GM21381 (cell line): ENCODE measurements at regions not wholly inside any gene's neighbourhood (a gene's known extent, or its start where the extent isn't known, plus 50 kb on each side); places are given as distances from the start of the nearest gene placed in this dataset.
"Not testable (repeated sequence)": the region's sequence is repeated elsewhere in the genome, so short reads cannot be mapped to it uniquely, and the experiment has no call there.

Experiments used
- ATAC-seq: cut with Tn5 transposase; IDR thresholded peaks from one replicate; pipeline ENCODE4 v1.9.1; 2021; ENCODE audit warnings: mild to moderate bottlenecking, moderate library complexity; ENCODE audit not compliant: unreplicated experiment

GRCh38 chr3:182484682-182485081 is 308.6 kb upstream of the ATP11B start:
- ATAC-seq, result no peak

GRCh38 chr3:182485301-182485700 is 308.0 kb upstream of the ATP11B start:
- ATAC-seq, result no peak

- ATAC-seq, result no peak
Observed at GRCh38 chr3:182486463-182486862, 306.8 kb upstream of the ATP11B start.

- no peak for ATAC-seq
Observed at GRCh38 chr3:182487143-182487542, 306.2 kb upstream of the ATP11B start.

- no peak for ATAC-seq
Observed at GRCh38 chr3:182487611-182488010, 305.7 kb upstream of the ATP11B start.

GRCh38 chr3:182490596-182491491 is 302.5 kb upstream of the ATP11B start:
- ATAC-seq, result no peak

GRCh38 chr3:182491577-182491976 is 301.7 kb upstream of the ATP11B start:
- no peak for ATAC-seq

- no peak for ATAC-seq
Observed at GRCh38 chr3:182492536-182492935, 300.8 kb upstream of the ATP11B start.

- no peak for ATAC-seq
Observed at GRCh38 chr3:182500289-182500688, 293.0 kb upstream of the ATP11B start.

GRCh38 chr3:182501856-182502255 is 291.4 kb upstream of the ATP11B start:
- ATAC-seq, result no peak

GRCh38 chr3:182503401-182503800 is 289.9 kb upstream of the ATP11B start:
- no peak for ATAC-seq

GRCh38 chr3:182508919-182509711 is 284.2 kb upstream of the ATP11B start:
- ATAC-seq, result no peak

GRCh38 chr3:182509844-182510460 is 283.4 kb upstream of the ATP11B start:
- no peak for ATAC-seq

- no peak for ATAC-seq
Observed at GRCh38 chr3:182514236-182514964, 278.9 kb upstream of the ATP11B start.

- ATAC-seq, result no peak
Observed at GRCh38 chr3:182516597-182517336, 276.5 kb upstream of the ATP11B start.

GRCh38 chr3:182519569-182519968 is 273.7 kb upstream of the ATP11B start:
- ATAC-seq, result no peak

GRCh38 chr3:182521339-182521738 is 272.0 kb upstream of the ATP11B start:
- no peak for ATAC-seq

GRCh38 chr3:182523424-182523823 is 269.9 kb upstream of the ATP11B start:
- not testable (repeated sequence) for ATAC-seq

- ATAC-seq, result no peak
Observed at GRCh38 chr3:182523836-182524235, 269.5 kb upstream of the ATP11B start.

GRCh38 chr3:182524711-182525401 is 268.4 kb upstream of the ATP11B start:
- ATAC-seq, result no peak
